DND-41 (cell line): ENCODE measurements at regions not wholly inside any gene's neighbourhood (a gene's known extent, or its start where the extent isn't known, plus 50 kb on each side); places are given as distances from the start of the nearest gene placed in this dataset.
"Not testable (repeated sequence)": the region's sequence is repeated elsewhere in the genome, so short reads cannot be mapped to it uniquely, and the experiment has no call there.

Source experiments
- CTCF ChIP-seq: IDR thresholded peaks from 2 replicates; pipeline ENCODE4 v1.5.1; 2012; ENCODE audit warnings: borderline replicate concordance, low read length, moderate library complexity, mild to moderate bottlenecking; ENCODE audit not compliant: poor library complexity, severe bottlenecking; ENCODE audit errors: extremely low read depth
- EZH2 ChIP-seq: IDR thresholded peaks from 3 replicates; pipeline ENCODE4 v1.6.1; 2012; ENCODE audit warnings: borderline replicate concordance, low read depth, mild to moderate bottlenecking, moderate library complexity, low read length, inconsistent platforms; ENCODE audit not compliant: severe bottlenecking

- TF ChIP-seq CTCF, EZH2: not testable (repeated sequence)
Measured at GRCh38 chr2:113365791-113366190, 71.7 kb upstream of the ZNG1B start.
